ENCODE measurements at regions not wholly inside any gene's neighbourhood (a gene's known extent, or its start where the extent isn't known, plus 50 kb on each side); places are given as distances from the start of the nearest gene placed in this dataset.

DNA sequence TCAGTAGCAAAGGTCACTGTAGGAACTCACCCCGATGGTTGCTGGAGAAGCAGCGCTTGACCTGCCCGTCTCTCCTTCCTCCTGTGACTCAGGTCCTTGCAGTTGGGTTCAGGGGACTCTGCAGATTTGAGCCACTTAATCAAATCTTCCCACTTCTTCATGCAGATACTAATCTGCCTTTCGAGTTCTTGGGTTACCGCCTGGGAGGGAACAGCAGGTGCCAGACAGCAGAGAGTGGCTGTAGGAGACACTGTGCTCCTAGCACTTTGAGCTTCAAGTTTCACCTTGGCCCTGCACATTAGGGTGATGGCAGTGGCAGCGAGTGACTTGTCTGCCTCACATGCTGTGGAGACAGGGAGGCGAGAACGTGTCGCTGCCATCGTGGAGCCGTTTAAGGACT is 478.3 kb downstream of the PSAT1 start:
- DNase-seq (ENCODE audit: low spot score) = no peak
- in situ Hi-C loops (cut with MboI; ENCODE audit: low sequenced_read_pairs, unreplicated experiment) = no loop called here
- no peak for TF ChIP-seq CTCF (IDR thresholded peaks at IDR 0.05; ENCODE audit: borderline replicate concordance, control extremely low read depth, extremely low read depth, insufficient read depth, missing control alignments)

DNA sequence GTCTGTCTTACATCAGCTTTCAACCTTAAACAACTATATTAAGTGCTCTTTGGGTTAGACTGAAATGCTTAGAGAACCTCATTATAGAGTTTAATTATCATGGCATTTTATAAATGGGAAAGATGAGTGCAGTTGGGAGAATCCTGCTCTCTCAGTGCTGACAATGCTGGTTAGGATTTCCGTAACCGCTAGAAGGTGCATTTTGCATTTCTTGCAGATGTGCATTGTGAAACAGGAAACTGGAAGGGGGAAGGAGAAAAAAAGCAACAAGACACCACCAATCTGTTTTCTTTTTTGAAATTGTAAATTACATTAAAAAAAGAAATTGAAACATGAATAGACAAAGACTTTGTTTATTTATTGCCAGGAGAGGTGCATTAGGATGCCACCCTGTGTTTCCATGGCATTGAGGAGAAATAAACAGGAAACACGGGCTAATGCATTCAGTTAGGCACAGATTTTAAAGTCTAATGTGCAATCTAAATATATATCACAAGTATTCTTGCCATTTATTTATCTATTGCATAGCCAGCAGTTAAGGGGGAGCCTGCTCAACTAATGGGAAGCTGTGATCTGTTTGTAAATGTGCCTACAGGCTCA is 478.9 kb downstream of the PSAT1 start:
- no peak for TF ChIP-seq CTCF (IDR thresholded peaks at IDR 0.05; ENCODE audit: borderline replicate concordance, control extremely low read depth, extremely low read depth, insufficient read depth, missing control alignments)
- in situ Hi-C loops (cut with MboI; ENCODE audit: low sequenced_read_pairs, unreplicated experiment) = no loop called here
- DNase-seq (ENCODE audit: low spot score) = no peak

- no peak for TF ChIP-seq CTCF (IDR thresholded peaks at IDR 0.05; ENCODE audit: borderline replicate concordance, control extremely low read depth, extremely low read depth, insufficient read depth, missing control alignments)
- no peak for DNase-seq (ENCODE audit: low spot score)
- in situ Hi-C loops (cut with MboI; ENCODE audit: low sequenced_read_pairs, unreplicated experiment) = no loop called here
Observed at GRCh38 chr9:78777747-78778146, 480.8 kb downstream of the PSAT1 start.

DNA sequence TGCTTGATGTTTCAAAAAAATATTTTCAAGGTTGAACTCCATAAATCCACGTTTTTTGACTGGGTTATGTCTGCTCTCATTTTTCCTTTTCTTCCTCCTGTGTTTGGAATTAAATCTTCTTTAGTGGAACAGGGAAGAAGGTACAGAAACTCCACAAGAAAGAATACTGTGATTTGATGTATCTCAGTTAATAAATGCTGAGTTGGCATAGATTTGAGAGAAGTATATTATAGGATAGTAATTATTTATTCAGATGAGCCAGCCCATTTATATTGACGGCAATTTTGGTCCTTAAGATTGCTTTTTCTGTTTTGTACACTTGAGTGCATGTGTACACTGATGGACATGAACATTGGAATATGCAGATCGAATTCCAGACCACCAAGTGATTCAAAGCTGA is 481.4 kb downstream of the PSAT1 start:
- no peak for DNase-seq (ENCODE audit: low spot score)
- no peak for TF ChIP-seq CTCF (IDR thresholded peaks at IDR 0.05; ENCODE audit: borderline replicate concordance, control extremely low read depth, extremely low read depth, insufficient read depth, missing control alignments)
- in situ Hi-C loops (cut with MboI; ENCODE audit: low sequenced_read_pairs, unreplicated experiment) = no loop called here

DNA sequence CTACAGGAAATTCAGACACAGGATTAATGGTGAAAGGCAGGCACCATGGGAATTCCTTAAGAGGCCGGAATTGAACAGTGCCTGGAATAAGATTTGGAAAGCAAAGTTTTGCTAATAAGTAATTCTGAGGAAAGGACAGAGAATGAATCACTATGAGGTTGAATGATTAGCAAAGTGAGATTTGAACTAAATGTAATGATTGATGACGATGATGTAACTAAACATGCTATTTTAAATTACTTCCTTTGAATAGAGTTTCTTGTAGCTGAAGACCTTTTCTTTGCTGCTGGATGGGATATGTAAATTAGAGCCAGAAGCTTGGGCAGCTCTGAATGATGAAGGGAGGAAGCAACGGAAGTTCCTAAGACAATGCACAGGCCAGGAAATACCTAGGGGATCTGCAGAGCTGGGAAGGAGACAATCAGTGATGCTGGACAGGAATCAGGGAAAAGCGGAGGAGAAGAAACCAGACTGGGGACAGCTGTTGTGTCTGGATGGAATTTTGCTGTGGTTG is 482.0 kb downstream of the PSAT1 start:
- in situ Hi-C loops (cut with MboI; ENCODE audit: low sequenced_read_pairs, unreplicated experiment) = no loop called here
- no peak for TF ChIP-seq CTCF (IDR thresholded peaks at IDR 0.05; ENCODE audit: borderline replicate concordance, control extremely low read depth, extremely low read depth, insufficient read depth, missing control alignments)
- no peak for DNase-seq (ENCODE audit: low spot score)

- no peak for TF ChIP-seq CTCF (IDR thresholded peaks at IDR 0.05; ENCODE audit: borderline replicate concordance, control extremely low read depth, extremely low read depth, insufficient read depth, missing control alignments)
- no peak for DNase-seq (ENCODE audit: low spot score)
- in situ Hi-C loops (cut with MboI; ENCODE audit: low sequenced_read_pairs, unreplicated experiment) = no loop called here
Observed at GRCh38 chr9:78781681-78782080, 484.8 kb downstream of the PSAT1 start.
